ENCODE measurements at regions not wholly inside any gene's neighbourhood (a gene's known extent, or its start where the extent isn't known, plus 50 kb on each side); places are given as distances from the start of the nearest gene placed in this dataset.
A peak's percentile ranks its signal among the peaks of the same experiment; 100 is the strongest.

GRCh38 chr15:35926007-35926380, 380.0 kb upstream of the DPH6 start:
- Histone ChIP-seq H3K9me3 (ENCODE audit: control insufficient read depth, insufficient read depth, low read length) (no peaks in the 10 kb centered on the region), H3K79me1 (ENCODE audit: low read depth in 1 of 2, low read length in 2 of 2) (no peaks in the 10 kb centered on the region), H2BK5ac (ENCODE audit: low read depth, low read length, poor library complexity, severe bottlenecking) (no peak overlapping the region), H2AK5ac (ENCODE audit: low read depth, low read length) (no peak overlapping the region), H4K20me1 (ENCODE audit: insufficient read depth, low read length) (no peaks in the 10 kb centered on the region), H3K27ac (ENCODE audit: insufficient read depth, low read length) (no peak overlapping the region), H3K4me2 (ENCODE audit: low read depth, low read length) (no peak overlapping the region), H2BK20ac (ENCODE audit: low read depth, low read length) (no peak overlapping the region), H3K4ac (ENCODE audit: low read depth, low read length) (no peak overlapping the region), H3K9ac (ENCODE audit: low read depth, low read length) (no peak overlapping the region), H3K4me1 (ENCODE audit: control insufficient read depth, insufficient read depth, low read length) (no peaks in the 10 kb centered on the region), H4K91ac (ENCODE audit: insufficient read depth, low read depth, low read length) (no peak overlapping the region), H3K56ac (ENCODE audit: extremely low read depth, insufficient read depth, low read length) (no peak overlapping the region), H4K5ac (ENCODE audit: low read depth, low read length) (no peak overlapping the region), H3K4me3 (ENCODE audit: insufficient read depth, low read depth, low read length) (no peak overlapping the region), H4K8ac (ENCODE audit: low read depth in 2 of 2, low read length in 2 of 2) (no peak overlapping the region), H2AFZ (replicated peaks; ENCODE audit: low read length, poor library complexity) (no peak overlapping the region), H2AK9ac (replicated peaks; ENCODE audit: low read depth, low read length, poor library complexity) (no peak overlapping the region), H3K23ac (ENCODE audit: low read depth, low read length) (no peak overlapping the region), H3K9me1 (ENCODE audit: insufficient read depth, low read length) (no peaks in the 10 kb centered on the region), H3K18ac (ENCODE audit: low read depth, low read length) (no peak overlapping the region), H2BK15ac (ENCODE audit: low read depth, low read length) (no peak overlapping the region), H2BK120ac (ENCODE audit: low read depth, low read length) (no peak overlapping the region), H3K36me3 (ENCODE audit: control insufficient read depth, insufficient read depth, low read length) (no peaks in the 10 kb centered on the region), H3K27me3 (ENCODE audit: control insufficient read depth, insufficient read depth, low read length) (no peaks in the 10 kb centered on the region), H3K14ac (replicated peaks; ENCODE audit: low read depth, low read length) (no peak overlapping the region)
- in situ Hi-C loops (cut with MboI; ENCODE audit: low sequenced_read_pairs): no loop called here
- no peak for TF ChIP-seq RCOR1 (IDR thresholded peaks at IDR 0.05; ENCODE audit: insufficient replicate concordance, low read length)
- no peak for TF ChIP-seq BHLHE40 (IDR thresholded peaks at IDR 0.05; ENCODE audit: low read depth, low read length)
- no peak for TF ChIP-seq CHD1 (IDR thresholded peaks at IDR 0.05; ENCODE audit: low read depth, low read length)
- no peak for TF ChIP-seq MAZ (IDR thresholded peaks at IDR 0.05; ENCODE audit: borderline replicate concordance, low read depth, low read length)
- no peak for TF ChIP-seq FOS (IDR thresholded peaks at IDR 0.05; ENCODE audit: low read depth, low read length)
- TF ChIP-seq RFX5 (IDR thresholded peaks at IDR 0.05; ENCODE audit: low read depth, low read length): no peak
- TF ChIP-seq, protein P1, sequence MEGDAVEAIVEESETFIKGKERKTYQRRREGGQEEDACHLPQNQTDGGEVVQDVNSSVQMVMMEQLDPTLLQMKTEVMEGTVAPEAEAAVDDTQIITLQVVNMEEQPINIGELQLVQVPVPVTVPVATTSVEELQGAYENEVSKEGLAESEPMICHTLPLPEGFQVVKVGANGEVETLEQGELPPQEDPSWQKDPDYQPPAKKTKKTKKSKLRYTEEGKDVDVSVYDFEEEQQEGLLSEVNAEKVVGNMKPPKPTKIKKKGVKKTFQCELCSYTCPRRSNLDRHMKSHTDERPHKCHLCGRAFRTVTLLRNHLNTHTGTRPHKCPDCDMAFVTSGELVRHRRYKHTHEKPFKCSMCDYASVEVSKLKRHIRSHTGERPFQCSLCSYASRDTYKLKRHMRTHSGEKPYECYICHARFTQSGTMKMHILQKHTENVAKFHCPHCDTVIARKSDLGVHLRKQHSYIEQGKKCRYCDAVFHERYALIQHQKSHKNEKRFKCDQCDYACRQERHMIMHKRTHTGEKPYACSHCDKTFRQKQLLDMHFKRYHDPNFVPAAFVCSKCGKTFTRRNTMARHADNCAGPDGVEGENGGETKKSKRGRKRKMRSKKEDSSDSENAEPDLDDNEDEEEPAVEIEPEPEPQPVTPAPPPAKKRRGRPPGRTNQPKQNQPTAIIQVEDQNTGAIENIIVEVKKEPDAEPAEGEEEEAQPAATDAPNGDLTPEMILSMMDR (conservative IDR thresholded peaks at IDR 0.05; ENCODE audit: low read depth, low read length): no peak
- TF ChIP-seq RAD21 (IDR thresholded peaks at IDR 0.05; ENCODE audit: low read length): no peak
- TF ChIP-seq NFE2L2 (IDR thresholded peaks at IDR 0.05; ENCODE audit: low read depth, low read length): no peak
- no peak for TF ChIP-seq ELK1 (IDR thresholded peaks at IDR 0.05; ENCODE audit: borderline replicate concordance, low read depth, low read length)
- peak; percentile 47 for DNase-seq
- no TSS peak for BruUV-seq (replicated peaks)
- POLR2A ChIA-PET (ENCODE audit: unreplicated experiment): no interaction called here
- no peak for ATAC-seq (ENCODE audit: low read depth)
- dilution Hi-C loops (cut with HindIII; ENCODE audit: low sequenced_read_pairs, unreplicated experiment): no loop called here
- intact Hi-C loops (cut with micrococcal nuclease): no loop called here
- CTCF ChIA-PET: no interaction called here

Data from IMR-90 (cell line).